GM23338 (cell line): ENCODE measurements at regions not wholly inside any gene's neighbourhood (a gene's known extent, or its start where the extent isn't known, plus 50 kb on each side); places are given as distances from the start of the nearest gene placed in this dataset.

Experiments
- CREB1 ChIP-seq: fragments of 250-450 bp; sonication (Bioruptor Pico); IDR thresholded peaks from 2 replicates; pipeline ENCODE4 v1.5.0; 2020; ENCODE audit warnings: low read depth, mild to moderate bottlenecking, moderate library complexity
- CTCF ChIP-seq, 2 experiments: fragments of 200-600 bp in 1 of 2; sonication (generic) in 1 of 2; conservative IDR thresholded peaks; 2 replicates each; pipeline versions ENCODE4 v1.5.1 to v1.6.1; 2016 to 2017; ENCODE audit warnings: antibody characterized with exemption in 2 of 2, low read depth in 2 of 2, mild to moderate bottlenecking in 2 of 2, moderate library complexity in 1 of 2
- EZH2 ChIP-seq: fragments of 200-600 bp; sonication (generic); IDR thresholded peaks from one replicate; pipeline ENCODE4 v1.8.0; 2017; ENCODE audit warnings: antibody characterized with exemption, mild to moderate bottlenecking, low read depth; ENCODE audit not compliant: unreplicated experiment
- EZH2phosphoT487 ChIP-seq: fragments of 200-600 bp; sonication (generic); IDR thresholded peaks from one replicate; pipeline ENCODE4 v1.8.1; 2018; ENCODE audit warnings: antibody characterized with exemption; ENCODE audit not compliant: unreplicated experiment
- JUNB ChIP-seq: IDR thresholded peaks from one replicate; pipeline ENCODE4 v1.6.1; 2016; ENCODE audit warnings: antibody characterized with exemption; ENCODE audit not compliant: unreplicated experiment
- POLR2AphosphoS5 ChIP-seq: IDR thresholded peaks from 2 replicates; pipeline ENCODE4 v1.6.1; 2016; ENCODE audit warnings: antibody characterized with exemption, low read depth
- STAT1 ChIP-seq: IDR thresholded peaks from one replicate; pipeline ENCODE4 v1.6.1; 2016; ENCODE audit warnings: antibody characterized with exemption; ENCODE audit not compliant: unreplicated experiment
- ZNF114 ChIP-seq: fragments of 250-450 bp; sonication (Bioruptor Pico); IDR thresholded peaks from 2 replicates; pipeline ENCODE4 v1.5.0; 2020; ENCODE audit warnings: mild to moderate bottlenecking, moderate library complexity
- ZNF331 ChIP-seq: fragments of 250-450 bp; sonication (Bioruptor Pico); IDR thresholded peaks from 2 replicates; pipeline ENCODE4 v1.5.0; 2020; ENCODE audit warnings: low read depth, mild to moderate bottlenecking, moderate library complexity
- TF ChIP-seq, protein P1 (sequence below): IDR thresholded peaks from one replicate; pipeline ENCODE4 v1.6.1; 2018; ENCODE audit warnings: antibody characterized with exemption; ENCODE audit not compliant: unreplicated experiment
- TF ChIP-seq, protein P2 (sequence below): IDR thresholded peaks from 2 replicates; pipeline ENCODE4 v1.6.1; 2016; ENCODE audit warnings: antibody characterized with exemption

- no peak for TF ChIP-seq CTCF (conservative IDR thresholded peaks at IDR 0.05; ENCODE audit: low read depth in 2 of 2)
- TF ChIP-seq ZNF331 (CRISPR knock-in tag), result no peak
- no peak for TF ChIP-seq POLR2AphosphoS5
- TF ChIP-seq, protein P1, sequence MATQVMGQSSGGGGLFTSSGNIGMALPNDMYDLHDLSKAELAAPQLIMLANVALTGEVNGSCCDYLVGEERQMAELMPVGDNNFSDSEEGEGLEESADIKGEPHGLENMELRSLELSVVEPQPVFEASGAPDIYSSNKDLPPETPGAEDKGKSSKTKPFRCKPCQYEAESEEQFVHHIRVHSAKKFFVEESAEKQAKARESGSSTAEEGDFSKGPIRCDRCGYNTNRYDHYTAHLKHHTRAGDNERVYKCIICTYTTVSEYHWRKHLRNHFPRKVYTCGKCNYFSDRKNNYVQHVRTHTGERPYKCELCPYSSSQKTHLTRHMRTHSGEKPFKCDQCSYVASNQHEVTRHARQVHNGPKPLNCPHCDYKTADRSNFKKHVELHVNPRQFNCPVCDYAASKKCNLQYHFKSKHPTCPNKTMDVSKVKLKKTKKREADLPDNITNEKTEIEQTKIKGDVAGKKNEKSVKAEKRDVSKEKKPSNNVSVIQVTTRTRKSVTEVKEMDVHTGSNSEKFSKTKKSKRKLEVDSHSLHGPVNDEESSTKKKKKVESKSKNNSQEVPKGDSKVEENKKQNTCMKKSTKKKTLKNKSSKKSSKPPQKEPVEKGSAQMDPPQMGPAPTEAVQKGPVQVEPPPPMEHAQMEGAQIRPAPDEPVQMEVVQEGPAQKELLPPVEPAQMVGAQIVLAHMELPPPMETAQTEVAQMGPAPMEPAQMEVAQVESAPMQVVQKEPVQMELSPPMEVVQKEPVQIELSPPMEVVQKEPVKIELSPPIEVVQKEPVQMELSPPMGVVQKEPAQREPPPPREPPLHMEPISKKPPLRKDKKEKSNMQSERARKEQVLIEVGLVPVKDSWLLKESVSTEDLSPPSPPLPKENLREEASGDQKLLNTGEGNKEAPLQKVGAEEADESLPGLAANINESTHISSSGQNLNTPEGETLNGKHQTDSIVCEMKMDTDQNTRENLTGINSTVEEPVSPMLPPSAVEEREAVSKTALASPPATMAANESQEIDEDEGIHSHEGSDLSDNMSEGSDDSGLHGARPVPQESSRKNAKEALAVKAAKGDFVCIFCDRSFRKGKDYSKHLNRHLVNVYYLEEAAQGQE, result no peak
- no peak for TF ChIP-seq EZH2
- TF ChIP-seq EZH2phosphoT487, result no peak
- TF ChIP-seq, protein P2, sequence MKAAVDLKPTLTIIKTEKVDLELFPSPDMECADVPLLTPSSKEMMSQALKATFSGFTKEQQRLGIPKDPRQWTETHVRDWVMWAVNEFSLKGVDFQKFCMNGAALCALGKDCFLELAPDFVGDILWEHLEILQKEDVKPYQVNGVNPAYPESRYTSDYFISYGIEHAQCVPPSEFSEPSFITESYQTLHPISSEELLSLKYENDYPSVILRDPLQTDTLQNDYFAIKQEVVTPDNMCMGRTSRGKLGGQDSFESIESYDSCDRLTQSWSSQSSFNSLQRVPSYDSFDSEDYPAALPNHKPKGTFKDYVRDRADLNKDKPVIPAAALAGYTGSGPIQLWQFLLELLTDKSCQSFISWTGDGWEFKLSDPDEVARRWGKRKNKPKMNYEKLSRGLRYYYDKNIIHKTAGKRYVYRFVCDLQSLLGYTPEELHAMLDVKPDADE, result no peak
- TF ChIP-seq CREB1 (CRISPR knock-in tag), result no peak
- TF ChIP-seq JUNB, result no peak
- TF ChIP-seq STAT1, result no peak
- no peak for TF ChIP-seq ZNF114
Observed at GRCh38 chr15:98138910-98139309, 178.4 kb downstream of the ARRDC4 start.
